Stomach (tissue), 4 donors: ENCODE measurements at regions not wholly inside any gene's neighbourhood (a gene's known extent, or its start where the extent isn't known, plus 50 kb on each side); places are given as distances from the start of the nearest gene placed in this dataset.
"Not testable (repeated sequence)": the region's sequence is repeated elsewhere in the genome, so short reads cannot be mapped to it uniquely, and the experiment has no call there.

Source experiments
- POLR2AphosphoS5 ChIP-seq, 3 donors: sonication (generic); formaldehyde crosslinking; IDR thresholded peaks; one replicate each; pipeline ENCODE4 v1.6.1; 2016; ENCODE audit warnings: antibody characterized with exemption in 3 of 3
- TF ChIP-seq, protein P1 (sequence below), 7 experiments: fragments of 450-650 bp in 4 of 7; fragments of 200-600 bp in 3 of 7; sonication (generic) in 3 of 7; IDR thresholded peaks; one replicate each; pipeline ENCODE4 v1.5.1; 2016 to 2019; ENCODE audit warnings: antibody characterized with exemption in 7 of 7, control low read depth in 2 of 7, mild to moderate bottlenecking in 1 of 7

DNA sequence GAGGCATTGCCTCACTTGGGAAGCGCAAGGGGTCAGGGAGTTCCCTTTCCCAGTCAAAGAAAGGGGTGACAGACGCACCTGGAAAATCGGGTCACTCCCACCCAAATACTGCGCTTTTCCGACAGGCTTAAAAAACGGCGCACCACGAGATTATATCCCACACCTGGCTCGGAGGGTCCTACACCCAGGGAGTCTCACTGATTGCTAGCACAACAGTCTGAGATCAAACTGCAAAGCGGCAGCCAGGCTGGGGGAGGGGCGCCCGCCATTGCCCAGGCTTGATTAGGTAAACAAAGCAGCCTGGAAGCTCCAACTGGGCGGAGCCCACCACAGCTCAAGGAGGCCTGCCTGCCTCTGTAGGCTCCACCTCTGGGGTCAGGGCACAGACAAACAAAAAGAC is 1014.7 kb downstream of the FSCB start:
- TF ChIP-seq, protein P1, sequence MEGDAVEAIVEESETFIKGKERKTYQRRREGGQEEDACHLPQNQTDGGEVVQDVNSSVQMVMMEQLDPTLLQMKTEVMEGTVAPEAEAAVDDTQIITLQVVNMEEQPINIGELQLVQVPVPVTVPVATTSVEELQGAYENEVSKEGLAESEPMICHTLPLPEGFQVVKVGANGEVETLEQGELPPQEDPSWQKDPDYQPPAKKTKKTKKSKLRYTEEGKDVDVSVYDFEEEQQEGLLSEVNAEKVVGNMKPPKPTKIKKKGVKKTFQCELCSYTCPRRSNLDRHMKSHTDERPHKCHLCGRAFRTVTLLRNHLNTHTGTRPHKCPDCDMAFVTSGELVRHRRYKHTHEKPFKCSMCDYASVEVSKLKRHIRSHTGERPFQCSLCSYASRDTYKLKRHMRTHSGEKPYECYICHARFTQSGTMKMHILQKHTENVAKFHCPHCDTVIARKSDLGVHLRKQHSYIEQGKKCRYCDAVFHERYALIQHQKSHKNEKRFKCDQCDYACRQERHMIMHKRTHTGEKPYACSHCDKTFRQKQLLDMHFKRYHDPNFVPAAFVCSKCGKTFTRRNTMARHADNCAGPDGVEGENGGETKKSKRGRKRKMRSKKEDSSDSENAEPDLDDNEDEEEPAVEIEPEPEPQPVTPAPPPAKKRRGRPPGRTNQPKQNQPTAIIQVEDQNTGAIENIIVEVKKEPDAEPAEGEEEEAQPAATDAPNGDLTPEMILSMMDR (IDR thresholded peaks at IDR 0.05): not testable (repeated sequence)
- TF ChIP-seq POLR2AphosphoS5 (IDR thresholded peaks at IDR 0.05): not testable (repeated sequence)
